K562 (cell line): ENCODE measurements at regions not wholly inside any gene's neighbourhood (a gene's known extent, or its start where the extent isn't known, plus 50 kb on each side); places are given as distances from the start of the nearest gene placed in this dataset.

Experiments used
- ATAC-seq: fragments of 200-7000 bp; cut with Tn5 transposase; 3 replicates; pipeline ENCODE4 v1.9.1; 2020; ENCODE audit warnings: moderate library complexity
- BruUV-seq: library from RNA; stranded (reverse); fragments of 400-500 nt; replicated peaks from 2 replicates; lab custom pipeline; 2021; lab: Mats Ljungman, UMichigan
- CTCF ChIA-PET: fragments of 300-600 bp; formaldehyde crosslinking; extraction: SDS; loops from one replicate; lab custom pipeline; 2021; ENCODE audit warnings: low intra/inter-chr PET ratio; lab: Yijun Ruan, JAX
- POLR2A ChIA-PET: fragments of 300-600, 350-650 bp; sonication (Branson Sonifier 250); formaldehyde crosslinking; extraction: SDS; loops from one replicate; lab custom pipeline; 2021; ENCODE audit warnings: antibody characterized with exemption, inconsistent platforms; lab: Yijun Ruan, JAX
- DNase-seq, 4 experiments: peaks; one replicate each; pipeline versions ENCODE4 v3.0.0 to v3.0.0-alpha.2; 2011 to 2018; ENCODE audit warnings: low spot score in 3 of 4, mixed read lengths in 3 of 4; ENCODE audit errors: extremely low read depth in 1 of 4
- FAIRE-seq: peaks from 2 replicates; lab custom pipeline; 2011; peaks lifted over from hg19 to GRCh38; lab: Jason Lieb, UNC
- H2AFZ ChIP-seq: 2 replicates; pipeline ENCODE4 v1.6.0; 2011; ENCODE audit warnings: low read depth, low read length, control low read depth, inconsistent platforms
- H3K27ac ChIP-seq: fragments of 200-600 bp; 3 replicates; pipeline ENCODE4 v1.8.0; 2011; ENCODE audit warnings: low read depth, mild to moderate bottlenecking, control low read depth, inconsistent platforms, low read length, moderate library complexity, mixed read lengths; ENCODE audit errors: extremely low read depth
- H3K27me3 ChIP-seq, 2 experiments: fragments of 300-600 bp in 1 of 2; 2 replicates in 1 of 2; 3 replicates in 1 of 2; pipeline versions ENCODE4 v1.6.0 to v1.8.0; 2011; ENCODE audit warnings: inconsistent platforms in 2 of 2, low read length in 2 of 2, mild to moderate bottlenecking in 1 of 2, mixed read lengths in 1 of 2, moderate library complexity in 1 of 2; ENCODE audit not compliant: control insufficient read depth in 2 of 2, insufficient read depth in 2 of 2
- H3K36me3 ChIP-seq: fragments of 300-600 bp; 3 replicates; pipeline ENCODE4 v1.8.0; 2011; ENCODE audit warnings: mild to moderate bottlenecking, low read length, inconsistent platforms; ENCODE audit not compliant: control insufficient read depth, insufficient read depth
- H3K4me1 ChIP-seq, 2 experiments: fragments of 200-600 bp in 1 of 2; replicated peaks in 1 of 2; 2 replicates in 1 of 2; 3 replicates in 1 of 2; pipeline versions ENCODE4 v1.5.1 to v1.8.0; 2011; ENCODE audit warnings: inconsistent platforms in 2 of 2, low read length in 2 of 2, mild to moderate bottlenecking in 1 of 2, mixed read lengths in 1 of 2, moderate library complexity in 1 of 2; ENCODE audit not compliant: control insufficient read depth in 2 of 2, insufficient read depth in 2 of 2
- H3K4me2 ChIP-seq: 2 replicates; pipeline ENCODE4 v1.6.1; 2011; ENCODE audit warnings: low read length, control low read depth, inconsistent platforms, mixed read lengths; ENCODE audit not compliant: insufficient read depth
- H3K4me3 ChIP-seq: fragments of 200-600 bp; sonication (generic), shearing (Covaris generic); 2 replicates; pipeline ENCODE4 v1.5.1; 2016; ENCODE audit warnings: control low read depth, inconsistent platforms
- H3K79me2 ChIP-seq: fragments of 200-600 bp; 3 replicates; pipeline ENCODE4 v1.8.0; 2011; ENCODE audit warnings: low read length, inconsistent platforms; ENCODE audit not compliant: control insufficient read depth, insufficient read depth
- H3K9ac ChIP-seq, 2 experiments: 2 replicates each; pipeline versions ENCODE4 v1.6.0 to v1.6.1; 2011; ENCODE audit warnings: low read depth in 2 of 2, low read length in 2 of 2, control low read depth in 1 of 2, inconsistent platforms in 1 of 2, mild to moderate bottlenecking in 1 of 2, mixed read lengths in 1 of 2; ENCODE audit not compliant: insufficient read depth in 1 of 2
- H3K9me1 ChIP-seq: one replicate; pipeline ENCODE4 v1.6.0; 2011; ENCODE audit warnings: inconsistent platforms, mild to moderate bottlenecking, low read length, moderate library complexity; ENCODE audit not compliant: control insufficient read depth, insufficient read depth
- H3K9me3 ChIP-seq: replicated peaks from 2 replicates; pipeline ENCODE4 v1.5.1; 2011; ENCODE audit warnings: low read depth, low read length, inconsistent platforms; ENCODE audit not compliant: control insufficient read depth, insufficient read depth
- H4K20me1 ChIP-seq: replicated peaks from 2 replicates; pipeline ENCODE4 v1.6.1; 2011; ENCODE audit warnings: low read length, inconsistent platforms, mixed read lengths; ENCODE audit not compliant: control insufficient read depth, insufficient read depth
- MYC ChIP-seq, 2 experiments: fragments of 250-450 bp in 1 of 2; sonication (Bioruptor Pico) in 1 of 2; IDR thresholded peaks; 2 replicates each; pipeline versions ENCODE4 v1.5.1 to v1.6.1; 2012 to 2021; ENCODE audit warnings: low read depth in 2 of 2, borderline replicate concordance in 1 of 2, improper control_type of control experiment in 1 of 2, low read length in 1 of 2, mild to moderate bottlenecking in 1 of 2, moderate library complexity in 1 of 2
- SMAD1 ChIP-seq: fragments of 150-350 bp; IDR thresholded peaks from 2 replicates; pipeline ENCODE4 v1.6.1; 2014; ENCODE audit warnings: low read length, low read depth; ENCODE audit not compliant: partially characterized antibody
- ZNF134 ChIP-seq: fragments of 250-450 bp; sonication (Bioruptor Pico); conservative IDR thresholded peaks from 2 replicates; pipeline ENCODE4 v1.4.0; 2020
- WGBS: fragments of 100-300 bp; shearing (Covaris generic); methylation state at CpG from one replicate; pipeline ENCODE4 v1.1.6; 2016; ENCODE audit warnings: low coverage, mixed read lengths; ENCODE audit not compliant: insufficient coverage; ENCODE audit errors: missing lambda C conversion rate; 5-methylcytosine and 5-hydroxymethylcytosine counted together
- in situ Hi-C: fragments of 300-500 bp; cut with MboI; formaldehyde crosslinking; loops from 4 replicates; pipeline ENCODE4 v1.15.0; 2018; ENCODE audit warnings: inconsistent platforms, mixed read lengths
- intact Hi-C: fragments of 100-400 bp; cut with micrococcal nuclease; formaldehyde crosslinking; loops from 2 replicates; pipeline ENCODE4 v1.14.2; 2022
- TF ChIP-seq, protein P1 (sequence below), 2 experiments: fragments of 450-650 bp; IDR thresholded peaks; 2 replicates each; pipeline ENCODE4 v1.6.1; 2018; ENCODE audit warnings: mild to moderate bottlenecking in 2 of 2, low read depth in 1 of 2; ENCODE audit not compliant: partially characterized antibody in 2 of 2

- no peaks in the 10 kb centered on the region for H3K9me1 ChIP-seq
- H3K27ac ChIP-seq: no peak overlapping the region
- no peak overlapping the region for H3K4me3 ChIP-seq
- ChIA-PET POLR2A (no interaction called here), CTCF (no interaction called here)
- H3K4me1 ChIP-seq: no peaks in the 10 kb centered on the region
- no peak overlapping the region for H3K4me2 ChIP-seq
- in situ Hi-C loops: no loop called here
- H4K20me1 ChIP-seq: no peaks in the 10 kb centered on the region
- intact Hi-C loops: no loop called here
- 0% methylated on average over 2 of the region's 2 CpGs for WGBS
- DNase-seq (no peak), ATAC-seq (no peak), FAIRE-seq (no peak)
- no peak for TF ChIP-seq SMAD1
- TF ChIP-seq MYC (IDR thresholded peaks at IDR 0.05; ENCODE audit: low read depth, low read length): no peak
- TF ChIP-seq MYC (CRISPR knock-in tag; IDR thresholded peaks at IDR 0.05; ENCODE audit: borderline replicate concordance, low read depth): no peak
- TF ChIP-seq, protein P1, sequence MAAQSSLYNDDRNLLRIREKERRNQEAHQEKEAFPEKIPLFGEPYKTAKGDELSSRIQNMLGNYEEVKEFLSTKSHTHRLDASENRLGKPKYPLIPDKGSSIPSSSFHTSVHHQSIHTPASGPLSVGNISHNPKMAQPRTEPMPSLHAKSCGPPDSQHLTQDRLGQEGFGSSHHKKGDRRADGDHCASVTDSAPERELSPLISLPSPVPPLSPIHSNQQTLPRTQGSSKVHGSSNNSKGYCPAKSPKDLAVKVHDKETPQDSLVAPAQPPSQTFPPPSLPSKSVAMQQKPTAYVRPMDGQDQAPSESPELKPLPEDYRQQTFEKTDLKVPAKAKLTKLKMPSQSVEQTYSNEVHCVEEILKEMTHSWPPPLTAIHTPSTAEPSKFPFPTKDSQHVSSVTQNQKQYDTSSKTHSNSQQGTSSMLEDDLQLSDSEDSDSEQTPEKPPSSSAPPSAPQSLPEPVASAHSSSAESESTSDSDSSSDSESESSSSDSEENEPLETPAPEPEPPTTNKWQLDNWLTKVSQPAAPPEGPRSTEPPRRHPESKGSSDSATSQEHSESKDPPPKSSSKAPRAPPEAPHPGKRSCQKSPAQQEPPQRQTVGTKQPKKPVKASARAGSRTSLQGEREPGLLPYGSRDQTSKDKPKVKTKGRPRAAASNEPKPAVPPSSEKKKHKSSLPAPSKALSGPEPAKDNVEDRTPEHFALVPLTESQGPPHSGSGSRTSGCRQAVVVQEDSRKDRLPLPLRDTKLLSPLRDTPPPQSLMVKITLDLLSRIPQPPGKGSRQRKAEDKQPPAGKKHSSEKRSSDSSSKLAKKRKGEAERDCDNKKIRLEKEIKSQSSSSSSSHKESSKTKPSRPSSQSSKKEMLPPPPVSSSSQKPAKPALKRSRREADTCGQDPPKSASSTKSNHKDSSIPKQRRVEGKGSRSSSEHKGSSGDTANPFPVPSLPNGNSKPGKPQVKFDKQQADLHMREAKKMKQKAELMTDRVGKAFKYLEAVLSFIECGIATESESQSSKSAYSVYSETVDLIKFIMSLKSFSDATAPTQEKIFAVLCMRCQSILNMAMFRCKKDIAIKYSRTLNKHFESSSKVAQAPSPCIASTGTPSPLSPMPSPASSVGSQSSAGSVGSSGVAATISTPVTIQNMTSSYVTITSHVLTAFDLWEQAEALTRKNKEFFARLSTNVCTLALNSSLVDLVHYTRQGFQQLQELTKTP (IDR thresholded peaks at IDR 0.05; ENCODE audit: low read depth in 1 of 2, partially characterized antibody in 2 of 2): no peak
- no peak for TF ChIP-seq ZNF134
- H3K27me3 ChIP-seq: no peaks in the 10 kb centered on the region
- no peaks in the 10 kb centered on the region for H3K36me3 ChIP-seq
- H2AFZ ChIP-seq: no peak overlapping the region
- no peaks in the 10 kb centered on the region for H3K79me2 ChIP-seq
- no TSS peak for BruUV-seq
- no peak overlapping the region for H3K9ac ChIP-seq
- H3K9me3 ChIP-seq: no peaks in the 10 kb centered on the region
Observed at GRCh38 chr18:44466997-44467396, 213.7 kb upstream of the SETBP1 start.
